ENCODE measurements at regions not wholly inside any gene's neighbourhood (a gene's known extent, or its start where the extent isn't known, plus 50 kb on each side); places are given as distances from the start of the nearest gene placed in this dataset.
"Not testable (repeated sequence)": the region's sequence is repeated elsewhere in the genome, so short reads cannot be mapped to it uniquely, and the experiment has no call there.

DNA sequence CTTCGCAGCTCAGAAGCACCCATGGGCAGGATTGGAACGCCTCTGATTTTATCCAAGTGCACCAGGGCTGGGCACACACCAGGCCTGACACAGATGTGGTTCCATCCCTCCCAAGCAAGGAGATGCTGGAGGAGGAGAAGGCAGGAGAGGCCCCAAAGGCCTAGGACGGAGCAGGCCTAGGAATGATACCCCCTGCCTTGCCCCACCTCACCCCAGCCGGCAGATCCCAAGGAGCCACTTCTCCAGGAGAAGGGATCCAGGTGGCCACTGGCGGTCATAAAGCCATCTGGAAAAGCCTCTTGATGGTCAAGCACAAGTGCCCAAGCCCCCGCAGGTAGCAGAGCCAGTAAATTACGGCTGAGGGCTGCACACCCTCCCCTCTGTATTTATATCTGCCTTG, 211.8 kb downstream of the TBC1D2B start:
- DNase-seq (ENCODE audit: extremely low spot score, unreplicated experiment): no peak
- Mint-ChIP-seq H3K4me1 (ENCODE audit: unreplicated experiment) (peaks cover 13% of the 10 kb centered on the region), H3K27me3 (ENCODE audit: unreplicated experiment) (peaks cover 3% of the 10 kb centered on the region), H3K4me3 (ENCODE audit: unreplicated experiment) (no peak overlapping the region), H3K27ac (ENCODE audit: unreplicated experiment) (no peak overlapping the region), H3K36me3 (ENCODE audit: unreplicated experiment) (no peaks in the 10 kb centered on the region), H3K9me3 (ENCODE audit: unreplicated experiment) (no peaks in the 10 kb centered on the region)
- TF ChIP-seq, protein P1, sequence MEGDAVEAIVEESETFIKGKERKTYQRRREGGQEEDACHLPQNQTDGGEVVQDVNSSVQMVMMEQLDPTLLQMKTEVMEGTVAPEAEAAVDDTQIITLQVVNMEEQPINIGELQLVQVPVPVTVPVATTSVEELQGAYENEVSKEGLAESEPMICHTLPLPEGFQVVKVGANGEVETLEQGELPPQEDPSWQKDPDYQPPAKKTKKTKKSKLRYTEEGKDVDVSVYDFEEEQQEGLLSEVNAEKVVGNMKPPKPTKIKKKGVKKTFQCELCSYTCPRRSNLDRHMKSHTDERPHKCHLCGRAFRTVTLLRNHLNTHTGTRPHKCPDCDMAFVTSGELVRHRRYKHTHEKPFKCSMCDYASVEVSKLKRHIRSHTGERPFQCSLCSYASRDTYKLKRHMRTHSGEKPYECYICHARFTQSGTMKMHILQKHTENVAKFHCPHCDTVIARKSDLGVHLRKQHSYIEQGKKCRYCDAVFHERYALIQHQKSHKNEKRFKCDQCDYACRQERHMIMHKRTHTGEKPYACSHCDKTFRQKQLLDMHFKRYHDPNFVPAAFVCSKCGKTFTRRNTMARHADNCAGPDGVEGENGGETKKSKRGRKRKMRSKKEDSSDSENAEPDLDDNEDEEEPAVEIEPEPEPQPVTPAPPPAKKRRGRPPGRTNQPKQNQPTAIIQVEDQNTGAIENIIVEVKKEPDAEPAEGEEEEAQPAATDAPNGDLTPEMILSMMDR (IDR thresholded peaks at IDR 0.05): no peak

DNA sequence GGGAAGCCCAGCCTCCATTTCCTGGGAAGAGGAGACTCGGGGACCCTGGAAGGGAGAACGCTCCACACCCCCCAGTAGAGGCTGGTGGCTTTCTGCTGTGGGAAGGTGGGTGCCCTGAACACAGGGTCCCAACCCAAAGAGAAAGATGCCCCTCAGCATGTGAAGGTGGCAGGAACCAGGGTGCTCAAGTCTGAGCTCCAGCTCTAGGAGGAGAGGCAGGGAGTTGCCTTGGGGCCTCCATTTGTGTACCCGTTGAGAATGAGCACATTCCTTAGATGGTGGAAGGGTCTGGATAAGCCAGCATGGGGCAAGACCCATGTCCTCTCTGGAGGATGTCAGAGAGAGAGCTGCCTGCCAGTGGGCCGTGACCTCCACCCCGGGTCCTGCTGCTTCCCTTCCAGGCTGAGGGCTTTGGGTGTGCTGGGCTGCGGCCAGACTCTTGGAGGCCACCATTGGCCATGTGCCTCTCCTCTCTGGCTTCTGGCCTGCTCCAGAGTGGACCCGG, 212.4 kb downstream of the TBC1D2B start:
- peaks cover 10% of the 10 kb centered on the region for H3K4me1 Mint-ChIP-seq (ENCODE audit: unreplicated experiment)
- DNase-seq (ENCODE audit: extremely low spot score, unreplicated experiment): no peak
- no peaks in the 10 kb centered on the region for H3K9me3 Mint-ChIP-seq (ENCODE audit: unreplicated experiment)
- no peak overlapping the region for H3K27ac Mint-ChIP-seq (ENCODE audit: unreplicated experiment)
- H3K4me3 Mint-ChIP-seq (ENCODE audit: unreplicated experiment): no peak overlapping the region
- TF ChIP-seq, protein P1 (IDR thresholded peaks at IDR 0.05): no peak
- peaks cover 3% of the 10 kb centered on the region for H3K27me3 Mint-ChIP-seq (ENCODE audit: unreplicated experiment)
- H3K36me3 Mint-ChIP-seq (ENCODE audit: unreplicated experiment): no peaks in the 10 kb centered on the region

DNA sequence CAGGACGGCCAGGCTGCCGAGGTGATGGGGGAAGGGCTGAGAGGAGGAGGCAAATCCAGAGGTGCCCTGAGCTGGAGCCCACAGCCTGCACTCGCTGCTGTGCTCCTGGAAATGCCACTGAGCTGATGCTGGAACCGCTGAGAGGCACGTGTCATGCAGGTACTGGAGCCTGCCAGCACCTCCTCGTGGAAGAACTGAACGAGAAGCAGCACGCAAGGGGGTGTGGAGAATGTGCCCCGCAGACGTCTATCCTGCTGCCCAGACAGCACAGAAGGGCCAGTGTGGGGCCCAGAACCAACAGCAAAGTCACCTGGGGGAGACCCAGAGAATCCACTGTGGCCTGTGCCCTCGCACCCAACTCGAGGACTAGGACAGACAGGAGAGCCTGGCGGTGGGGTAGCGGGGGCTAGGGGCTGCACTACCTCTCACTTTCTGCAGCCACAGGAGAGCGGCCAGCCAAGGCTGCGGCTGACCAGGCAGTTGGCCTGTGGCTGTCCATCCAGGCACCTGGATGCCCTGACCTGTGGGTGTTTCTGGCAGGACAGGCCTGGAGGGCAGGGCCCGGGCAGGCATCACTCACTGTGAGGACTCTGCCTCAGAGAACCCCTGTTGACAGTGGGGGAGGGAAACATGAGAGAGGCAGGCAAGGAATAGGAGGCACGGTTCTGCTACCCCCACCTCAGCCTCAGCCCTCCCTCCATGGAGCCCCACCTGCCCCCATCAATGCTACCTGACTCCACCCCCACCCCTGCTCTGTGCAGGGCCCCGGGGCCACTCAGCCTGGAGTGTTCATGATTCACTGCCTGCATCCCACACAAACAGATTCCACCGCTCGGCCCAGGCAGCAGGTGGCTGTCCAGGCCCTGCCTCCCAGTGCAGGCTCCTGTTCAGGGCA, 213.1 kb downstream of the TBC1D2B start:
- DNase-seq (ENCODE audit: extremely low spot score, unreplicated experiment): no peak
- Mint-ChIP-seq H3K9me3 (ENCODE audit: unreplicated experiment) (no peaks in the 10 kb centered on the region), H3K4me3 (ENCODE audit: unreplicated experiment) (no peak overlapping the region), H3K4me1 (ENCODE audit: unreplicated experiment) (peaks cover 10% of the 10 kb centered on the region), H3K36me3 (ENCODE audit: unreplicated experiment) (no peaks in the 10 kb centered on the region), H3K27me3 (ENCODE audit: unreplicated experiment) (peaks cover 3% of the 10 kb centered on the region), H3K27ac (ENCODE audit: unreplicated experiment) (no peak overlapping the region)
- TF ChIP-seq, protein P1 (IDR thresholded peaks at IDR 0.05): no peak

DNA sequence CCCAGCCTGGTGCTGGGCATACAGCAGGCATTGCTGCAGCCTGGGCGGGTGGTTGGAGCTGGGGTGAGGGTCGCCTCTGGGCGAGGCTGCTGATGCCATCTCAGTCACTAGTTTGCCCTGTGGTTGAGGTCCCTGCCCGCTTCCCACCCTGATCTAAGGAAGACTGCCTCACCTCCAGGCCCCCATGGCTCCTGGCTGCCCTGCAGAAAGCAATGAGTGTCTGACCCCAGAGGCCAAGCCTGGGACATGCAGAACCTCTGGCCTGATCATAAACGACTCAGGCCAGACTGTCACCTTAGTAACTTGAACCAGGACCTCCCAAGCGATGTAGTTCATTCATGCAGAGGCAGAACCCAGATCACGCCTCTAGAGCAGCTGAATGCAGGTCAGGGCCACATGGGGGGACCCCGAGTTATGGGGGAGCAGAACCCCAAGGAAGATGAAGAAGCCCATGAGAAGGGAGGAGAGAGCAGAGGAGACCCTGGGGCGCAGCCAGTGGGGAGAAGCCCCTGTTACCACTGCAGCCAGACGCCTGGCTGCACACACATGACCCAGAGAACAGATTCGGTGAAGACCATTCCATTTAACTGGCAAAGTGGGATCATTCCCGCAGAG, 213.9 kb downstream of the TBC1D2B start:
- H3K36me3 Mint-ChIP-seq (ENCODE audit: unreplicated experiment): no peaks in the 10 kb centered on the region
- peaks cover 10% of the 10 kb centered on the region for H3K4me1 Mint-ChIP-seq (ENCODE audit: unreplicated experiment)
- no peaks in the 10 kb centered on the region for H3K9me3 Mint-ChIP-seq (ENCODE audit: unreplicated experiment)
- TF ChIP-seq, protein P1 (IDR thresholded peaks at IDR 0.05): no peak
- H3K27me3 Mint-ChIP-seq (ENCODE audit: unreplicated experiment): peaks cover 8% of the 10 kb centered on the region
- no peak for DNase-seq (ENCODE audit: extremely low spot score, unreplicated experiment)
- no peak overlapping the region for H3K27ac Mint-ChIP-seq (ENCODE audit: unreplicated experiment)
- no peak overlapping the region for H3K4me3 Mint-ChIP-seq (ENCODE audit: unreplicated experiment)

DNA sequence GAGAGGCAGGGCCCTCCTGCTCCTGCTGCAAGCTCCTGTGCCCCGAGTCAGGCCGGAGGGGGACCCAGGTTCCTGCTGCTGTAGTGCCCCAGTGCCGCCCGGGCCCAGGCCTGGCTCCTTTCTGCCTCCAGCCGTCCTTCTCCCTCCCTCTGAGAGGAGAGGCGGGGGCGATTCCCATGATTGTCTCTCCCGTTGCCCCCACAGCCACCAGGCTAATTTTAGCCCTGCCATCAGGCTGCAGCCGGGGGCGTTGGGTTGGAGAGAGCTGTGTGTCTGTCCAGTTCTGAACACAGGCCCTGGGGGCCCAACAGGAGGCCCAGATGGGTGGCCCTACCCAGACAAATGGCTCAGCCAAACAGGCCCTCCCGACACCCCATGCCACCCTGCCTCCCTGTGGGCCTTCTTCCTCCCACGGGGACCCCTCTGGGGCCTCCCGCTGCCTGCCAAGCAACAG, 214.8 kb downstream of the TBC1D2B start:
- H3K36me3 Mint-ChIP-seq (ENCODE audit: unreplicated experiment): no peaks in the 10 kb centered on the region
- TF ChIP-seq, protein P1 (IDR thresholded peaks at IDR 0.05): no peak
- H3K27me3 Mint-ChIP-seq (ENCODE audit: unreplicated experiment): peaks cover 8% of the 10 kb centered on the region
- no peak for DNase-seq (ENCODE audit: extremely low spot score, unreplicated experiment)
- no peak overlapping the region for H3K27ac Mint-ChIP-seq (ENCODE audit: unreplicated experiment)
- no peak overlapping the region for H3K4me3 Mint-ChIP-seq (ENCODE audit: unreplicated experiment)
- peaks cover 10% of the 10 kb centered on the region for H3K4me1 Mint-ChIP-seq (ENCODE audit: unreplicated experiment)
- H3K9me3 Mint-ChIP-seq (ENCODE audit: unreplicated experiment): no peaks in the 10 kb centered on the region

DNA sequence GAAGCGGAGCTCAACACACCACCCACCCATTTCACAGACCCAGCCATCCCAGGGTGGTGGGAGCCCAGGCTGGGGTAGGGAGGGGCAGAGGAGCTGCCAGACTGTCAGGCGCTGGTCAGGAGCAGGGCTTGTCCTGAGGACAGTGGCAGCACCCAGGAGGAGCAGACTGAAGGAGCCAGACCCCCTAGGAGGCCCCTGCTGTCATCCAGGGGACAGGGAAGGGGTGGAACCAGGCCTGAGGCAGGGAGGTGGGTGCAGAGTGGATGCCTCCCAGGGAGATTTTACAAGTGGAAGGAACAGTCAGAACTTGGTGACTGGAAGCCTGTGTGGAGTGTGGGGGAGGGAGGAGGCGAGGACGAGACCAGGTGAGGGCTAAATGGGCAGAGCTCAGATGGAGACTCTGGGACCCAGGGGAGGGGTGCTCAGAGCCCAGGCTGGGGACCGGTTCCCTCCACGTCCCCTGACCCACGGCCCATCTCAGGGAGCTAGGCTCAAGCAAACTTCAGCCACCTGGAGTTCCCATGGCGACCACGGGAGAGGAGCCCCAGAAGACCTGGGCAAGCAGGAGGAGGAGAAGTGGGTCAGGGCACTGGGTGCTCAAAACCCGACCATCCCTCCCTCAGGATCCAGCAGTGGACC, 215.4 kb downstream of the TBC1D2B start:
- Mint-ChIP-seq H3K4me1 (ENCODE audit: unreplicated experiment) (peaks cover 10% of the 10 kb centered on the region), H3K27me3 (ENCODE audit: unreplicated experiment) (peaks cover 12% of the 10 kb centered on the region)
- H3K4me3 Mint-ChIP-seq (ENCODE audit: unreplicated experiment); DNase-seq (ENCODE audit: extremely low spot score, unreplicated experiment); H3K36me3 Mint-ChIP-seq (ENCODE audit: unreplicated experiment); H3K27ac Mint-ChIP-seq (ENCODE audit: unreplicated experiment); H3K9me3 Mint-ChIP-seq (ENCODE audit: unreplicated experiment): not testable (repeated sequence)
